Limb (tissue), 2 donors: ENCODE measurements at regions not wholly inside any gene's neighbourhood (a gene's known extent, or its start where the extent isn't known, plus 50 kb on each side); places are given as distances from the start of the nearest gene placed in this dataset.

Experiments
- DNase-seq, 2 donors: peaks; one replicate each; pipeline ENCODE4 v3.0.0-alpha.2; 2016; ENCODE audit errors: extremely low spot score in 2 of 2

- DNase-seq: no peak
Measured at GRCh38 chr10:118246332-118247295, 95.5 kb downstream of the FAM204A start.

GRCh38 chr10:118243907-118244306, 98.2 kb downstream of the FAM204A start:
- DNase-seq: no peak

DNA sequence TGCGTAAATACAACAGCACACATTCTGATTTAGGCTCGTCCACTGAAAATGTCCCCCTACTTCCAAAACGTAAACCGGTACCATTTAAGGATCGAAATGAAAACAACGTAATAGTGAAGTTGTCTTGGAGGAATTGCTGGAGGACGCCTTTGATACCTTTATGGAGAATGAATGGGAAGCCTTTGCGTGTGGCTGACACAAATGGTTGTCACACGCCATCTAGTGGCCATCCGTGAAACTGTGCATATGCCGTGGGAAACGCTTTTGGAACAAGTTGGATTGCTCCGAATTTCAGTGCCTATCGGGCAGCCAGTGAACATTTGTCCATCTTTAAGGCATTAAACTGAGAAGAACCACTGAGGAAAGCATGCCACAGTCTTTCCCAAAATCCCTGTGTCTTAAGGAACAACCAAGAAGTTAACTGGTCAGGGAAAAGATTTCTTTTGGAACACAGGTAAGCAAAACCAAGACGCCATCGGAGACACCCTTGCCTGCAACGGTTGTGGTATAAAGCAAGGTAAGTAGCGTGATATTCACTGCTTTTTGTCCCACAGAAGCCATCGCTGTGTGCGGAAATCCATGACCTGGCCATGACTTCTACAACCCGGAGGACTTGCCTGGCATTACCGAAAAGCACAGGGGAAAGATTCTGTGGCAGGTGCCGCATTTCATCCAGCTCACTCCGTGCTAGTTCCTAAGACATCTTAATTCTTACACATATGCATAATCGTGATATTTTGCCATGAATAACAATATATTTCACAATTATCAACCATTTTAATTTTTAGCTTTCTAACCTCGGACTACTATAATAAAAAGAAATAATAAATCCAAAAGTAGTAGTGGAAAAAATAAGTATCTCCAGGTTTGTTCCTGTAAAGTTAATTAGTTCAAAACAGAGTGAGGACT, 100.6 kb downstream of the FAM204A start:
- DNase-seq: peak; percentile 88 to 89

DNA sequence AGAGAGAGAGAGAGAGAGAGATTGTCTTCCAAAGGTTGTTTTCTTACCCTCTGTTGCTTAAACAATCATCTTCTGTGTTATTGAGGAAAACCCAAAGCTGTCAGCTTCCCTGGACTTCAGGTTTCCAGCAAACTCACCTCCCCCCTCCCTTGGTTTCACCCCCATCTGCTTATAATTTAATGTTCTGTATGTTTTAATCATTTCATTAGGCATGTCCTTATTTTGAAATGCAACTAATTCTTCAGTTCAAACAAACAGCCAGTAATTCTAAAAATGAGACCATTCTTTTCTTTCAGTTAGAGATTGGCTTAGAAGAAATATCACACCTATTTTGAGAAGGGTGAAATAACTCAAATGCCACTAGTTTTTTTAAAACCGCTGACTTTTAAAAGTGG, 102.9 kb downstream of the FAM204A start:
- DNase-seq: no peak

DNA sequence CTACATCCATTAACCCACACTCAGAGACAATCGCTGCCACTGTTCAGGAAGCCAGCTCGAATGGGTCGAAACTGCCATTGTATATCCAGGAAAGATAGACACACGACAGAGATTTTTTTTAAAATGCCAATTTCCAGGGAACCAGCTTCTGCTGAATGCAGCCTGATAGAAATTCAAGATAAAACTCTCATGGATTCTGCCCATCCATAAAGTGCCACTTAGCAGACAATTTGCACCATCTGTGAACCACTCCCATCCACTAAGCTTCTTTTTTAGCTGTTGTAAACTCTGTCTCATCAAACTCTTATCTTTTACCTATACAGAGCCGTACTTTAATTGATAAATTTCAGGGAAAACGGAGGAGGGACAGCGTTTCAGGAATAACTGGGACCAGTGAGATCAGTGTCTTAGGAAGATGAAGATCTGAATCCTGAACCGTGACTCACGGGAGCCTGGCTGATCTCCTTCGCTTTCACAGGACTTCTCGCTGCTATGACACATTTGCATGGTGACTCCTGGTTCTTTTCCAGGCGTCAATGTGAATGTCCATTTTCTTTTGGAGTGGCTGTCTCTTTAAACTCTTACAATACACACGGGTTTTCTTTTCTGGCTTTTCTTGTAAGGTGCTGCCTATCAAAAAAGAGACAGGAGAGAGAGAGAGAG, 103.4 kb downstream of the FAM204A start:
- no peak for DNase-seq

- no peak for DNase-seq
Measured at GRCh38 chr10:118237930-118238329, 104.2 kb downstream of the FAM204A start.

- no peak for DNase-seq
Measured at GRCh38 chr10:118234683-118235082, 107.4 kb downstream of the FAM204A start.

- DNase-seq: no peak
Measured at GRCh38 chr10:118220346-118220850, 121.7 kb downstream of the FAM204A start.

GRCh38 chr10:118218562-118218961, 123.6 kb downstream of the FAM204A start:
- DNase-seq: no peak

DNA sequence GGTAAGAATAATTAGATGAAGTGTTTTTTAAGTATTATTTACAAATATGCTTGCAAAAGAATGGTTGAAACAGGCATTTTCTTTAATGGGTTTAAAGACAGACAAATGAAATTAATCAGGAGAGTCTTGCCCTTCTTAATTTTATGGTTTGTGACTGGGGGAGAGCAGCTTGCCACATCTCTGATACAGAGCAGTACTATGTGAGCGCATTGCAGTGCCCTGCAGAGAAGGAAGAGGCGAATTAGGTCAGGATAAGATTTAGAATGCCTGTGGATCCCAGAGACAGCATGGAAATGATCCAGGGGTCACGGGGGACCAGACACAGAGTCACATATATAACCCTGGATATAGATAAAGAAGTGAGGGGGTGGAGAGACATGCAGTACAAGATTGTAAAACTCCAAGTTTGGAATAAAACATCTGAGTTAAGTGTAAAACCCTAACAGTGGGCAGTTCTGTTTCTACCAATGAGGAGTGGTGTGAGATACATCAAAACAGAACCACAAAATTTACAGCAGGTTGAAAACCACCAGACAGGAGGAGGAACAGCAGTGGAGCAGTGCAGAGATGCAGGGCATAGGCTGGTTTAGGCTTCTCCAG, 125.5 kb downstream of the FAM204A start:
- no peak for DNase-seq

- no peak for DNase-seq
Measured at GRCh38 chr10:118216020-118216419, 126.1 kb downstream of the FAM204A start.

GRCh38 chr10:118214776-118215175, 127.3 kb downstream of the FAM204A start:
- DNase-seq: no peak

DNA sequence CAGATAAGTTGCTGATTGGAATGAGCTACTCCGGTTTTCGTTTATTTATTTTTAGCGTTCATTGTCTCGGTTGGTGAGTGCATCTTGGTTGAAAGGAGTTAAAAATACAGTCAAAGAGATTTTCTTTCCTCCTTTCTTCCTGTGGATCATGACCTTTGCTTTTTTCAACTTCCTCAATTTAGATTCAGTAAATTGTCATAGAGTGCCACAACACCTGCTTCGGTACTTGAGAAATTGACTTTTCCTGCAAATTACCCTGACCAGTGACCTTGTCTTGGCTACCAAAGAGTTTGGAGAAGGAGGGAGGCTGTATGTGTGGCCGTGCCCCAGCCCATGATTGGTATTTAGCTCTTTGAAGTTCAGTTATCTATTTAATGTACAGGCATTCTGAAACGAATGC, 128.7 kb downstream of the FAM204A start:
- no peak for DNase-seq

DNA sequence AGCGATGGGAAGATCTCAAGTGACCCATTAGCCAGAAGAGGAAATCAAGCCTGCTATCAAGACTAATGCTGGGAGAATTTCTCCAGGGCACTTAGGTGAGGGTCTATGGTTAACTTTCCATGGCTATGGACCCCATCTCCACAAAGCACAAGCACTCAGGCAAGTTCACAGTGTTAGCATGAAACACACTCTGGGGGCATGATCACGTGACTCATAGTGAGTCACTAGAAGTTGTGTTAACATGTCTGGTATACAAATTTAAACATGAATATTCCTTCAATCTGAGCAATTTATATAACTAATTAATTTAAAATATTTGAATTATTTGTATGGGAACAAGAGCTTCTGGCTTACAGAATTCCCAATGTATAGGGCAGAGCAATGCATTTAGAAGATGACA, 131.8 kb downstream of the FAM204A start:
- no peak for DNase-seq

GRCh38 chr10:118209215-118209614, 132.9 kb downstream of the FAM204A start:
- DNase-seq: no peak

DNA sequence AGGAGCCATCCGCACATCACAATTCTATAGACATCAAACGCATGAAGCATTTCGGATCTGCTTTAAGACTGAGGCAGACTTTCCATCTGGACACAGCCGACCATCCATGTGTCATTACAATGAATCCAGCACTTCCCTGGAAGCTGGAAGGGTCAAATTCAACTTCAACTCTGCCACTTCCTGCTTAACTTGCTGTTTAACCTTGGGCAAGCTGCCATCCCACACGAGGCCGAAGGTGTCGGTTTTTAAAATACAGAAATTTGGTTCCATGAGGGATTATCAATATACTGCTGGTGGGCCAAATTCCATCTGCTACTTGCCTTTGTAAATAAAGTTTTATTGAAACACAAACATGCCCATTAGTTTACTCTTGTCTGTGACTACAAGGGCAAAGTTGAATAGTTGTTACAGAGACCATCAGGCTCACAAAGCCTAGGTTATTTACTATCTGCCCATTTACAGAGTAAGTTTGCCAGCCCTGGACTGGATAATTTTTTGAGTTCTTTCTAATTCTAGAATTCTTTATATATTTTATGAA, 134.6 kb downstream of the FAM204A start:
- DNase-seq: no peak

DNA sequence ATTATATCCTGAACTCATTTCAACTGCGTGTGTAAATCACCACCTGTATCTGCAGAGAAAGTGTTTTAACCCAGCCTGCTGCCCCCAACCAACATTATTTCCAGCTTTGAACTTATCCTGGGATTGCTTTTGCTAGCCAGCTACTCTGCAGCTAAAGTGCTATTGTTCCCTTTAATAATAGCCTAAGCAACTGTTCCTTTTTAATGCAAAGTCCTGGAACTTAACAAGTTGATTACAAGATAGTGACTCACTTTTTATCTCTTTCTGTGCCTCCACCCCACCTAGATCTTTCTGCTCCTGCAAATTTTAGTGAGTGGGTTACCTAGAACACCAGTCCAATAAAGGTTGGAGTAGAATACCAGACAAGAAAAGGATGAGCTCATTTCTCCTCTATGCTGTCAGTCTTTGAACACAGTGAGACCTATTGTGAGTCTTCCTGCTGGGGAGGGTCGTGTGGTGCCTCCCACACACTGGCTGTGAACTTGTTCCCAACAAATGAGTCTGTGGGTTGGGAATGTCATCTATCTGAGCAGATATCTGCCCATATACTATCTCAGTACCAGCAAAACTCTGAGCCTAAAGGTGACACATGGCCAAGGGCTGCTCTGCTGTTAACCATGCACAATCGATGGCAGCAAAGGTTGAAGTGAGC, 137.7 kb downstream of the FAM204A start:
- no peak for DNase-seq

DNA sequence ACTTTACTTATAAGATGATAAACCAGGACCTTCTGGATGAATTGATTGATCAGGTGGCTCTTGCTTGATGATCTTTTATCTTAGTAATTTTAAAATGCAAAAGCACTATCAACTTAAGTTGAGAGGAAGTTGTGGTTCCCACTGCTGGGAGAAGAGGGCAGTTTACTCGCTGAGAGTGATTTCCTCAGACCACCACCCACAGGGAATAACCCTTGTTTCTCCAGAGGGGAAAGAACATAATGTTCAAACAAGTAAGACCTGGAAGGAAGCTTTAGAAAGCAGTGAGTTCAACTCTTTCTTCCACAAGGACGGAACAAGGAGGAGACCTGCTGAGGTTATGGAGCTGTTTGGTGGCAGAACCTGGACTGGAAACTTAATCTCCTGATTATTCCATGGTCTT, 138.7 kb downstream of the FAM204A start:
- DNase-seq: no peak

DNA sequence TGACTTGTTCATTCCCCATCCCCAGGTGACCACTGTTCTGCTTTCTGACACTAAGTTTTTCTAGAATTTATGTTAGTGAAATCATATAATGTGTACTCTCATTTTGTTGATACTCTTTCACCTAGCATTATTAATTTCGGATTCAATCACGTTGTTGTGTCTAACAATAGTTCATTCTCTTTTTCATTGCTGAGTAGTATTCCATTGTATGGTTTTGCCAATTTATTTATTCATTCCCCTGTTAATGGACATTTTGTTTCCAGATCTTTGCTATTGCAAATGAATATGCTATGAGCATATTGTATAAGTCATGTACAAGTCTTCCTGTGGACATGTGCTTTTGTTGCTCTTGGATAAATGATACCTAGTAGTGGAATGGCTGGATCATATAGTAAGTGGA, 146.4 kb downstream of the FAM204A start:
- DNase-seq: no peak

- DNase-seq: no peak
Measured at GRCh38 chr10:118193642-118194041, 146.9 kb upstream of the RAB11FIP2 start.
